ENCODE measurements at regions not wholly inside any gene's neighbourhood (a gene's known extent, or its start where the extent isn't known, plus 50 kb on each side); places are given as distances from the start of the nearest gene placed in this dataset.

GRCh38 chr16:86080982-86081381 is 182.0 kb downstream of the IRF8 start:
- no peak overlapping the region for H3K9ac ChIP-seq (ENCODE audit: low read length)
- no peaks in the 10 kb centered on the region for H3K9me2 ChIP-seq (replicated peaks; ENCODE audit: insufficient read depth, low read length)
- H3F3A ChIP-seq (ENCODE audit: insufficient read depth, low read length) = no peaks in the 10 kb centered on the region
- H3K27ac ChIP-seq (ENCODE audit: low read length) = no peak overlapping the region
- H3K36me3 ChIP-seq (replicated peaks; ENCODE audit: insufficient read depth, low read length) = no peaks in the 10 kb centered on the region
- no peak overlapping the region for H3K4me3 ChIP-seq (ENCODE audit: low read length)
- DNase-seq = no peak
- H3K79me2 ChIP-seq (ENCODE audit: low read length) = no peaks in the 10 kb centered on the region
- H3K9me3 ChIP-seq (replicated peaks; ENCODE audit: insufficient read depth, low read length) = no peaks in the 10 kb centered on the region
- peaks cover 37% of the 10 kb centered on the region for H3K27me3 ChIP-seq (replicated peaks; ENCODE audit: insufficient read depth, low read length)
- no peak overlapping the region for H2AFZ ChIP-seq (ENCODE audit: low read length)
- no peaks in the 10 kb centered on the region for H4K20me1 ChIP-seq (ENCODE audit: insufficient read depth, low read length)
- H3K4me1 ChIP-seq (ENCODE audit: low read length) = no peaks in the 10 kb centered on the region
- TF ChIP-seq CTCF (IDR thresholded peaks at IDR 0.05; ENCODE audit: low read length) (no peak), EZH2 (optimal IDR thresholded peaks at IDR 0.05; ENCODE audit: low read depth, low read length) (no peak), EZH2phosphoT487 (IDR thresholded peaks at IDR 0.05; ENCODE audit: low read length) (no peak)
- no peak overlapping the region for H3K4me2 ChIP-seq (ENCODE audit: low read depth, low read length)

GRCh38 chr16:86082418-86083030 is 183.6 kb downstream of the IRF8 start:
- Histone ChIP-seq H2AFZ (ENCODE audit: low read length) (no peak overlapping the region), H3K4me3 (ENCODE audit: low read length) (no peak overlapping the region), H3K9me3 (replicated peaks; ENCODE audit: insufficient read depth, low read length) (no peaks in the 10 kb centered on the region), H3K27ac (ENCODE audit: low read length) (no peak overlapping the region), H3K9ac (ENCODE audit: low read length) (no peak overlapping the region), H3F3A (ENCODE audit: insufficient read depth, low read length) (no peaks in the 10 kb centered on the region), H3K79me2 (ENCODE audit: low read length) (no peaks in the 10 kb centered on the region), H4K20me1 (ENCODE audit: insufficient read depth, low read length) (no peaks in the 10 kb centered on the region), H3K9me2 (replicated peaks; ENCODE audit: insufficient read depth, low read length) (no peaks in the 10 kb centered on the region), H3K4me2 (ENCODE audit: low read depth, low read length) (no peak overlapping the region), H3K4me1 (ENCODE audit: low read length) (no peaks in the 10 kb centered on the region), H3K36me3 (replicated peaks; ENCODE audit: insufficient read depth, low read length) (no peaks in the 10 kb centered on the region), H3K27me3 (replicated peaks; ENCODE audit: insufficient read depth, low read length) (peaks cover 41% of the 10 kb centered on the region)
- no peak for TF ChIP-seq CTCF (IDR thresholded peaks at IDR 0.05; ENCODE audit: low read length)
- no peak for TF ChIP-seq EZH2phosphoT487 (IDR thresholded peaks at IDR 0.05; ENCODE audit: low read length)
- TF ChIP-seq EZH2 (optimal IDR thresholded peaks at IDR 0.05; ENCODE audit: low read depth, low read length) = no peak
- no peak for DNase-seq

DNA sequence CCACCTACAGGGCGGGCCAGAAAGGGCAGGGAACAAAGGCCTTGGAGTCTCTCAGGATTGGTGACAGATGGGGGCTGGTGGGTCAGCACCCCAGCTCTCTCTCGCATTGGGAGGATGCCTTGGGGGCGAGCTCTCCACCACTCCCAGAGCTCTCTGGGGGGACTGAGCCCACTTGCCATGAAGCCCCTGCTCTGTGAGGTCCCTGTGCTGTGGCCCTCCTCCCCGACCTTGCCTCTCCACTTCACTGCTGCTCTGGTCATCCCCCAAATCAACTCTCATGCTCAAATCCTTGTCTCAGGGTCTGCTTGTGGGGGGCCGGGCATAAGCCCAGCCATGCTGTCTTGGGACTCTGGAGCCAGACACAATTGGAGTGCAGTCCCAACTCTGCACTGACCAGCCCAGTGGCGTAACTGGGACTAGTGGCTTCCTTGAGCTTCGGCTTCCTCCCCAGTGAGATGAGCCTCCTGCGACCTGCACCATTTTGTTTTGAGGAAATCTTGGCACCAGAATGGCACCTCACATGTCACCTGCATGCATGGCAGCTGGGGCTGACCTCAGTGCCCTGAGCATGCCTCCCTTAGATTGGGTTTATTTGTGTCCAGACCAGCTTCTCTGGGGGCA is 184.5 kb downstream of the IRF8 start:
- no peak overlapping the region for H3K27ac ChIP-seq (ENCODE audit: low read length)
- no peak overlapping the region for H3K4me3 ChIP-seq (ENCODE audit: low read length)
- no peaks in the 10 kb centered on the region for H4K20me1 ChIP-seq (ENCODE audit: insufficient read depth, low read length)
- DNase-seq = no peak
- no peaks in the 10 kb centered on the region for H3K79me2 ChIP-seq (ENCODE audit: low read length)
- no peak overlapping the region for H3K9ac ChIP-seq (ENCODE audit: low read length)
- H3K4me1 ChIP-seq (ENCODE audit: low read length) = no peaks in the 10 kb centered on the region
- H2AFZ ChIP-seq (ENCODE audit: low read length) = no peak overlapping the region
- H3F3A ChIP-seq (ENCODE audit: insufficient read depth, low read length) = no peaks in the 10 kb centered on the region
- no peaks in the 10 kb centered on the region for H3K36me3 ChIP-seq (replicated peaks; ENCODE audit: insufficient read depth, low read length)
- H3K9me3 ChIP-seq (replicated peaks; ENCODE audit: insufficient read depth, low read length) = no peaks in the 10 kb centered on the region
- TF ChIP-seq CTCF (IDR thresholded peaks at IDR 0.05; ENCODE audit: low read length) (no peak), EZH2 (optimal IDR thresholded peaks at IDR 0.05; ENCODE audit: low read depth, low read length) (no peak), EZH2phosphoT487 (IDR thresholded peaks at IDR 0.05; ENCODE audit: low read length) (no peak)
- peaks cover 38% of the 10 kb centered on the region for H3K27me3 ChIP-seq (replicated peaks; ENCODE audit: insufficient read depth, low read length)
- H3K9me2 ChIP-seq (replicated peaks; ENCODE audit: insufficient read depth, low read length) = no peaks in the 10 kb centered on the region
- H3K4me2 ChIP-seq (ENCODE audit: low read depth, low read length) = no peak overlapping the region
